Upper lobe of right lung (tissue), 1 donor: ENCODE measurements at regions not wholly inside any gene's neighbourhood (a gene's known extent, or its start where the extent isn't known, plus 50 kb on each side); places are given as distances from the start of the nearest gene placed in this dataset.

Experiments
- ATAC-seq: fragments of 200-7000 bp; cut with Tn5 transposase; one replicate; pipeline ENCODE4 v1.9.1; 2020; ENCODE audit warnings: mild to moderate bottlenecking, moderate library complexity
- DNase-seq: peaks from one replicate; pipeline ENCODE4 v3.0.0-alpha.2; 2020
- H3K27ac ChIP-seq: fragments of 200-600 bp; one replicate; pipeline ENCODE4 v1.8.0; 2022
- H3K27me3 ChIP-seq: fragments of 200-600 bp; one replicate; pipeline ENCODE4 v1.8.0; 2022; ENCODE audit warnings: mild to moderate bottlenecking
- H3K36me3 ChIP-seq: fragments of 200-600 bp; one replicate; pipeline ENCODE4 v1.8.0; 2022
- H3K4me1 ChIP-seq: fragments of 200-600 bp; one replicate; pipeline ENCODE4 v1.8.0; 2022
- H3K4me3 ChIP-seq: fragments of 200-600 bp; one replicate; pipeline ENCODE4 v1.8.0; 2022; ENCODE audit warnings: mild to moderate bottlenecking
- H3K9me3 ChIP-seq: fragments of 200-600 bp; one replicate; pipeline ENCODE4 v1.8.0; 2022
- CTCF ChIP-seq: fragments of 200-600 bp; IDR thresholded peaks from one replicate; pipeline ENCODE4 v1.8.0; 2022; ENCODE audit warnings: antibody characterized with exemption
- intact Hi-C: fragments of 100-400 bp; cut with DNase I; formaldehyde crosslinking; loops from one replicate; pipeline ENCODE4 v1.11.0; 2022
- donor health status: DM: no; HTN: yes; CAD: no; lungs with severe emphysema.

- H3K4me3 ChIP-seq, result no peak overlapping the region
- no peaks in the 10 kb centered on the region for H3K9me3 ChIP-seq
- intact Hi-C loops, result no loop called here
- no peak overlapping the region for H3K27ac ChIP-seq
- no peak for TF ChIP-seq CTCF
- H3K36me3 ChIP-seq, result no peaks in the 10 kb centered on the region
- ATAC-seq (no peak), DNase-seq (no peak)
- no peaks in the 10 kb centered on the region for H3K27me3 ChIP-seq
- no peaks in the 10 kb centered on the region for H3K4me1 ChIP-seq
Measured at GRCh38 chr2:63785096-63785495, 56.6 kb upstream of the UGP2 start.

GRCh38 chr2:63786471-63786870 lies 55.2 kb upstream of the UGP2 start:
- intact Hi-C loops, result no loop called here
- no peaks in the 10 kb centered on the region for H3K4me1 ChIP-seq
- DNase-seq (no peak), ATAC-seq (no peak)
- H3K36me3 ChIP-seq, result no peaks in the 10 kb centered on the region
- no peaks in the 10 kb centered on the region for H3K27me3 ChIP-seq
- H3K9me3 ChIP-seq, result no peaks in the 10 kb centered on the region
- TF ChIP-seq CTCF, result no peak
- H3K4me3 ChIP-seq, result no peak overlapping the region
- no peak overlapping the region for H3K27ac ChIP-seq

- no peak for TF ChIP-seq CTCF
- Histone ChIP-seq H3K4me3 (no peak overlapping the region), H3K36me3 (no peaks in the 10 kb centered on the region), H3K27ac (no peak overlapping the region), H3K4me1 (no peaks in the 10 kb centered on the region), H3K27me3 (no peaks in the 10 kb centered on the region), H3K9me3 (no peaks in the 10 kb centered on the region)
- ATAC-seq (no peak), DNase-seq (no peak)
- intact Hi-C loops, result no loop called here
Measured at GRCh38 chr2:63788071-63788470, 53.6 kb upstream of the UGP2 start.

GRCh38 chr2:63789338-63790020 lies 52.2 kb upstream of the UGP2 start:
- Histone ChIP-seq H3K9me3 (no peaks in the 10 kb centered on the region), H3K36me3 (no peaks in the 10 kb centered on the region), H3K4me1 (no peaks in the 10 kb centered on the region), H3K27me3 (no peaks in the 10 kb centered on the region), H3K27ac (no peak overlapping the region), H3K4me3 (no peak overlapping the region)
- ATAC-seq (no peak), DNase-seq (no peak)
- no peak for TF ChIP-seq CTCF
- intact Hi-C loops, result no loop called here

GRCh38 chr2:63790491-63790890 lies 51.2 kb upstream of the UGP2 start:
- no peak for TF ChIP-seq CTCF

GRCh38 chr2:63790906-63791305 lies 50.8 kb upstream of the UGP2 start:
- no peaks in the 10 kb centered on the region for H3K9me3 ChIP-seq
- TF ChIP-seq CTCF, result no peak
- intact Hi-C loops, result no loop called here
- DNase-seq, result no peak
- no peaks in the 10 kb centered on the region for H3K36me3 ChIP-seq
- no peak for ATAC-seq
- no peaks in the 10 kb centered on the region for H3K27me3 ChIP-seq
- H3K27ac ChIP-seq, result no peak overlapping the region
- H3K4me1 ChIP-seq, result no peaks in the 10 kb centered on the region
- H3K4me3 ChIP-seq, result no peak overlapping the region

More at GRCh38 chr2:63790491-63790890, 51.2 kb upstream of the UGP2 start:
- H3K4me1 ChIP-seq, result no peaks in the 10 kb centered on the region
- no peak for DNase-seq
- H3K27ac ChIP-seq, result no peak overlapping the region
- no peak for ATAC-seq
- H3K4me3 ChIP-seq, result no peak overlapping the region
- H3K9me3 ChIP-seq, result no peaks in the 10 kb centered on the region
- intact Hi-C loops, result no loop called here
- H3K27me3 ChIP-seq, result no peaks in the 10 kb centered on the region
- H3K36me3 ChIP-seq, result no peaks in the 10 kb centered on the region
